PC-9 (cell line): ENCODE measurements at regions not wholly inside any gene's neighbourhood (a gene's known extent, or its start where the extent isn't known, plus 50 kb on each side); places are given as distances from the start of the nearest gene placed in this dataset.

Experiments used
- BruUV-seq: library from RNA; stranded (reverse); fragments of 400-500 nt; replicated peaks from 2 replicates; lab custom pipeline; 2021; lab: Mats Ljungman, UMichigan
- CTCF ChIA-PET: fragments of 300-600 bp; sonication (Branson Sonifier 250); formaldehyde crosslinking; loops from one replicate; lab custom pipeline; 2022; ENCODE audit warnings: antibody characterized with exemption; lab: Charles Lee
- POLR2A ChIA-PET: fragments of 300-600 bp; sonication (Branson Sonifier 250); formaldehyde crosslinking; loops from one replicate; lab custom pipeline; 2022; ENCODE audit warnings: antibody characterized with exemption; ENCODE audit not compliant: unreplicated experiment; lab: Charles Lee
- DNase-seq, 2 experiments: peaks; one replicate each; pipeline versions ENCODE4 v3.0.0 to v3.0.0-alpha.2; 2015 to 2022; ENCODE audit warnings: mixed read lengths in 1 of 2
- H2AFZ ChIP-seq: fragments of 200-600 bp; sonication (generic); 2 replicates; pipeline ENCODE4 v1.8.1; 2017; ENCODE audit warnings: antibody characterized with exemption
- H3F3A ChIP-seq: fragments of 200-600 bp; sonication (generic); 2 replicates; pipeline ENCODE4 v1.8.1; 2017; ENCODE audit warnings: antibody characterized with exemption, mild to moderate bottlenecking, low read depth; ENCODE audit not compliant: insufficient read depth
- H3K27ac ChIP-seq: fragments of 200-600 bp; sonication (generic); 2 replicates; pipeline ENCODE4 v1.6.1; 2016; ENCODE audit warnings: mixed run types
- H3K27me3 ChIP-seq: fragments of 200-600 bp; sonication (generic); 2 replicates; pipeline ENCODE4 v1.6.1; 2016; ENCODE audit warnings: low read depth, mixed run types; ENCODE audit not compliant: insufficient read depth
- H3K36me3 ChIP-seq: fragments of 200-600 bp; sonication (generic); 2 replicates; pipeline ENCODE4 v1.6.1; 2016; ENCODE audit warnings: low read depth, mixed run types
- H3K4me1 ChIP-seq: fragments of 200-600 bp; sonication (generic); replicated peaks from 2 replicates; pipeline ENCODE4 v1.6.1; 2016; ENCODE audit warnings: mixed run types; ENCODE audit not compliant: insufficient read depth
- H3K4me2 ChIP-seq: fragments of 200-600 bp; sonication (generic); 2 replicates; pipeline ENCODE4 v1.6.1; 2017; ENCODE audit warnings: mixed run types
- H3K4me3 ChIP-seq: fragments of 200-600 bp; sonication (generic); 2 replicates; pipeline ENCODE4 v1.6.1; 2016; ENCODE audit warnings: mixed run types
- H3K79me2 ChIP-seq: fragments of 200-600 bp; sonication (generic); 2 replicates; pipeline ENCODE4 v1.6.1; 2017; ENCODE audit warnings: low read depth, mixed run types
- H3K9me2 ChIP-seq: fragments of 200-600 bp; sonication (generic); 2 replicates; pipeline ENCODE4 v1.8.1; 2017; ENCODE audit warnings: mild to moderate bottlenecking; ENCODE audit not compliant: insufficient read depth
- H3K9me3 ChIP-seq: fragments of 200-600 bp; sonication (generic); 2 replicates; pipeline ENCODE4 v1.8.1; 2016; ENCODE audit warnings: low read depth; ENCODE audit not compliant: insufficient read depth
- H4K20me1 ChIP-seq: fragments of 200-600 bp; sonication (generic); 2 replicates; pipeline ENCODE4 v1.8.1; 2017; ENCODE audit not compliant: insufficient read depth
- CTCF ChIP-seq: fragments of 200-600 bp; sonication (generic); conservative IDR thresholded peaks from 2 replicates; pipeline ENCODE4 v1.6.1; 2017; ENCODE audit warnings: mixed run types, antibody characterized with exemption, mild to moderate bottlenecking, moderate library complexity
- EZH2 ChIP-seq: fragments of 200-600 bp; sonication (generic); IDR thresholded peaks from 2 replicates; pipeline ENCODE4 v1.8.0; 2017; ENCODE audit warnings: antibody characterized with exemption, low read depth
- intact Hi-C: fragments of 100-400 bp; cut with micrococcal nuclease; formaldehyde crosslinking; loops from one replicate; pipeline ENCODE4 v1.10.0; 2022; ENCODE audit not compliant: unreplicated experiment

GRCh38 chr10:84770824-84771223 lies 442.4 kb downstream of the CCSER2 start:
- Histone ChIP-seq H2AFZ (no peak overlapping the region), H3F3A (no peaks in the 10 kb centered on the region), H3K27me3 (no peaks in the 10 kb centered on the region), H3K27ac (no peak overlapping the region), H3K9me3 (no peaks in the 10 kb centered on the region), H3K4me3 (no peak overlapping the region), H4K20me1 (no peaks in the 10 kb centered on the region), H3K9me2 (no peaks in the 10 kb centered on the region), H3K79me2 (no peaks in the 10 kb centered on the region), H3K4me2 (no peak overlapping the region), H3K4me1 (no peaks in the 10 kb centered on the region), H3K36me3 (no peaks in the 10 kb centered on the region)
- TF ChIP-seq EZH2, result no peak
- no peak for TF ChIP-seq CTCF
- CTCF ChIA-PET, result no interaction called here
- intact Hi-C loops, result no loop called here
- BruUV-seq, result no TSS peak
- POLR2A ChIA-PET, result no interaction called here
- DNase-seq, result no peak

DNA sequence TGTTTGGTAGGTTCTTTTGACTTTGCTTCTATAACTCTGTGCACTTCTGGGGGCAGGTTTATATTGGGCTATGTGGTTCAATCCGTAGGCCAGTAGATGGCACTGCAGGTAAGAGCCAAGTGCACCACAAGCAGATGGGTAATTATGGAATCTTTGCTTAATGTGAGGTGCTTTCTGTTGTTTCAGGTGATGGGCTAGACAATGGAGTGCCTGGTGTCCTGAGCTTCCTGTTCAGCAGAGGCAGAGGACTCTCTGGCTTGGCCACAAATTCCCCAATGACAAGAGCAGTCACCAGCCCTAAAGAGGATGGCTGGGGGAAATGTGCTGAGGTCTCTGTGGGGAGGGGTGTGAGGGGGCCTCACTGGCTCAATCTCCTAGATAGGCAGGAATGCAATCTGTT lies 455.0 kb downstream of the CCSER2 start:
- intact Hi-C loops, result no loop called here
- Histone ChIP-seq H3F3A (no peaks in the 10 kb centered on the region), H3K9me2 (no peaks in the 10 kb centered on the region), H3K36me3 (no peaks in the 10 kb centered on the region), H3K4me1 (no peaks in the 10 kb centered on the region), H3K27ac (no peak overlapping the region), H3K4me3 (no peak overlapping the region), H3K27me3 (no peaks in the 10 kb centered on the region), H2AFZ (no peak overlapping the region), H3K4me2 (no peak overlapping the region), H4K20me1 (no peaks in the 10 kb centered on the region), H3K79me2 (no peaks in the 10 kb centered on the region), H3K9me3 (no peaks in the 10 kb centered on the region)
- no peak for DNase-seq
- no peak for TF ChIP-seq EZH2
- TF ChIP-seq CTCF, result peak; percentile 53
- POLR2A ChIA-PET, result no interaction called here
- BruUV-seq, result no TSS peak
- CTCF ChIA-PET, result no interaction called here

DNA sequence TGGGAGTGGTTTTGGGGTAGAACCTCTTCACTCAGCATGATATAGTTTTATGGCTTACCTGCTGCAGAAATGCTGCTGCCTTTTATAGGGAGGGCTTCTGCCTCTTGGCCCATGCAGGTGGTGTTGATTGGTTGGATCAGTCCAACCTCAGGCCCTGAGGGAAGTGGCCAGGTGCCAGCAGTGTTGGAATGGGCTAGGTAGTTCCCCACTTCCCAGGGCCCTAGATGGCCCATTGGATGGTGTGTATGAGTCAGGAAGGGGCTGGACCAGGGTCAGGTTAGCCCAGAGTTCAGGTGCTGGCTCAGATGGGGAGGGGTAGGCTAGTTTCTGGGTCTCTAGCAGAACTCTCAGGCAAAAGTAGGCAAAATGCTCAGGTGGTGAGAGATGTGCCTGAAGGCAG lies 455.5 kb downstream of the CCSER2 start:
- no peak for DNase-seq
- no peaks in the 10 kb centered on the region for H3K9me3 ChIP-seq
- H3K79me2 ChIP-seq, result no peaks in the 10 kb centered on the region
- no peaks in the 10 kb centered on the region for H3K27me3 ChIP-seq
- POLR2A ChIA-PET, result interaction anchor here (0.6 kb wide), 1 partner anchor 50 kb away, joined by 4 read pairs; no protein-coding TSS in a partner anchor
- H3K4me3 ChIP-seq, result no peak overlapping the region
- CTCF ChIA-PET, result no interaction called here
- TF ChIP-seq CTCF (no peak), EZH2 (no peak)
- H4K20me1 ChIP-seq, result no peaks in the 10 kb centered on the region
- no peak overlapping the region for H3K4me2 ChIP-seq
- no peaks in the 10 kb centered on the region for H3K9me2 ChIP-seq
- intact Hi-C loops, result no loop called here
- no peaks in the 10 kb centered on the region for H3K4me1 ChIP-seq
- no peaks in the 10 kb centered on the region for H3K36me3 ChIP-seq
- no peaks in the 10 kb centered on the region for H3F3A ChIP-seq
- no TSS peak for BruUV-seq
- no peak overlapping the region for H2AFZ ChIP-seq
- H3K27ac ChIP-seq, result no peak overlapping the region
